Heart right ventricle (tissue), 16 donors: ENCODE measurements at regions not wholly inside any gene's neighbourhood (a gene's known extent, or its start where the extent isn't known, plus 50 kb on each side); places are given as distances from the start of the nearest gene placed in this dataset.

ENCODE experiments used
- ATAC-seq, 8 donors: fragments of 200-7000 bp; cut with Tn5 transposase; one replicate each; pipeline ENCODE4 v1.9.1; 2020; ENCODE audit warnings: mild to moderate bottlenecking in 8 of 8, moderate library complexity in 8 of 8, moderate number of reproducible peaks in 1 of 8
- DNase-seq, 2 donors: peaks; one replicate each; pipeline ENCODE4 v3.0.0-alpha.2; 2020
- H3K27ac ChIP-seq, 10 donors: fragments of 200-600 bp; sonication (generic) in 2 of 10; one replicate each; pipeline versions ENCODE4 v1.5.0 to v1.8.0; 2020 to 2022; ENCODE audit warnings: mild to moderate bottlenecking in 3 of 10
- H3K27me3 ChIP-seq, 7 donors: fragments of 200-600 bp; one replicate each; pipeline ENCODE4 v1.8.0; 2021 to 2022; ENCODE audit warnings: mild to moderate bottlenecking in 2 of 7
- H3K36me3 ChIP-seq, 9 donors: fragments of 200-600 bp; sonication (generic) in 1 of 9; one replicate each; pipeline versions ENCODE4 v1.5.0 to v1.8.0; 2020 to 2022; ENCODE audit warnings: mild to moderate bottlenecking in 2 of 9
- H3K4me1 ChIP-seq, 9 donors: fragments of 200-600 bp; sonication (generic) in 1 of 9; one replicate each; pipeline versions ENCODE4 v1.5.0 to v1.8.0; 2020 to 2022; ENCODE audit warnings: mild to moderate bottlenecking in 4 of 9
- H3K4me3 ChIP-seq, 10 donors: fragments of 200-600 bp; sonication (generic) in 2 of 10; one replicate each; pipeline versions ENCODE4 v1.5.0 to v1.8.0; 2020 to 2022; ENCODE audit warnings: mild to moderate bottlenecking in 7 of 10, moderate library complexity in 2 of 10
- H3K9me3 ChIP-seq, 11 donors: fragments of 200-600 bp in 10 of 11; sonication (generic) in 2 of 11; one replicate each; pipeline versions ENCODE4 v1.5.0 to v1.8.0; 2013 to 2022; ENCODE audit warnings: mild to moderate bottlenecking in 2 of 11, control low read depth in 1 of 11, moderate library complexity in 1 of 11
- WGBS, 2 donors: extraction: QIAGEN DNeasy Blood & Tissue Kit; methylation state at CpG; one replicate each; pipeline ENCODE4 v1.1.7; 2013; ENCODE audit warnings: inconsistent platforms in 1 of 2; 5-methylcytosine and 5-hydroxymethylcytosine counted together
- intact Hi-C, 10 donors: fragments of 100-400 bp; cut with DNase I; formaldehyde crosslinking; loops; one replicate each; pipeline versions ENCODE4 v1.11.1 to v1.14.2; 2022
- TF ChIP-seq, protein P1 (sequence below), 9 donors: fragments of 200-600 bp; sonication (generic) in 2 of 9; IDR thresholded peaks; one replicate each; pipeline versions ENCODE4 v1.5.0 to v1.8.0; 2021 to 2022; ENCODE audit warnings: antibody characterized with exemption in 9 of 9, mild to moderate bottlenecking in 5 of 9, moderate library complexity in 1 of 9
- donor health status: Arrhythmogenic right ventricular cardiomyopathy.
- donor health status: ischemic (EF 13 %, LVEDD 7.1; RV severe dilation, severe dysfunction).
- donor health status: healthy with polysubstance abuse.
- donor health status: DM: no; HTN: yes; CAD: no.
- donor health status: DM: no; HTN: no; CAD: no.
- donor health status: ischemic (EF 25% LVEDD 6.9; RV normal size, moderate dysfunction).
- donor health status: ischemic (EF 25% LVEDD 5.7; RV mildly dilated, moderate dysfunction).
- donor health status: healthy.
- donor health status: DM: yes; HTN: yes; CAD: no.
- donor health status: Ischemic cardiomyopathy.
- donor health status: ischemic (EF 35%, LVEDD 5.7; RV mildly dilated, moderate dysfunction).
- donor health status: nonischemic (EF 11% LVEDD 7.7; RV severe dilation, severe dysfunction).
- donor health status: DM: yes; HTN: yes; CAD: no.
- donor health status: PGD.
- donor health status: ischemic (EF 29% LVEDD 5.4; RV normal size, mild dysfunction).
- donor health status: nonischemic (EF 23%, LVEDD 6.1; RV moderate dilation, normal function).

DNA sequence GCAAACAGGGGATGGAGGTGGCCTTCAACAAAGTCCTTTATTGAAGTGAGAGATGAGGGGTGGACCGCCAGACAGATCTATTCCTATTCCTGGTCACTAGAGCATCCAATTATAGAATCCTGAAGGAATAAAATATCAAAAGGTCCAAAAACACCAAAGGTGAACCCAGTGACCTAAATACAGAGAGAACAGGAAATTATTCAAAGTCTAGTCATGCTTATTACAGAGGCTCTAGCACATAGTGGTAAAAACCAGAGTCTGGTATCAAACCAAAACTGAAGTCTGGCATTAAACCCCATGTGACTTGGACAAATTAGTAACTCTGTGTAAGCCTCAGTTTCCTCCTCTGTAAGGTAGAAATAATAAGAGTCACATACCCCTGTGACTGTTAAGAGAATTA is 100.5 kb upstream of the SNX2 start:
- intact Hi-C loops: no loop called here
- Histone ChIP-seq H3K9me3 (peaks cover 0 to 8% (median 0%) of the 10 kb centered on the region in 11 donors), H3K27ac (no peak overlapping the region), H3K27me3 (peaks cover 0 to 13% (median 0%) of the 10 kb centered on the region in 7 donors), H3K4me3 (no peak overlapping the region), H3K4me1 (peaks cover 0 to 5% (median 0%) of the 10 kb centered on the region in 9 donors), H3K36me3 (no peaks in the 10 kb centered on the region)
- no peak for DNase-seq
- WGBS, 2 donors: 88% methylated on average over 1 of the region's 1 CpG
- TF ChIP-seq, protein P1, sequence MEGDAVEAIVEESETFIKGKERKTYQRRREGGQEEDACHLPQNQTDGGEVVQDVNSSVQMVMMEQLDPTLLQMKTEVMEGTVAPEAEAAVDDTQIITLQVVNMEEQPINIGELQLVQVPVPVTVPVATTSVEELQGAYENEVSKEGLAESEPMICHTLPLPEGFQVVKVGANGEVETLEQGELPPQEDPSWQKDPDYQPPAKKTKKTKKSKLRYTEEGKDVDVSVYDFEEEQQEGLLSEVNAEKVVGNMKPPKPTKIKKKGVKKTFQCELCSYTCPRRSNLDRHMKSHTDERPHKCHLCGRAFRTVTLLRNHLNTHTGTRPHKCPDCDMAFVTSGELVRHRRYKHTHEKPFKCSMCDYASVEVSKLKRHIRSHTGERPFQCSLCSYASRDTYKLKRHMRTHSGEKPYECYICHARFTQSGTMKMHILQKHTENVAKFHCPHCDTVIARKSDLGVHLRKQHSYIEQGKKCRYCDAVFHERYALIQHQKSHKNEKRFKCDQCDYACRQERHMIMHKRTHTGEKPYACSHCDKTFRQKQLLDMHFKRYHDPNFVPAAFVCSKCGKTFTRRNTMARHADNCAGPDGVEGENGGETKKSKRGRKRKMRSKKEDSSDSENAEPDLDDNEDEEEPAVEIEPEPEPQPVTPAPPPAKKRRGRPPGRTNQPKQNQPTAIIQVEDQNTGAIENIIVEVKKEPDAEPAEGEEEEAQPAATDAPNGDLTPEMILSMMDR (IDR thresholded peaks at IDR 0.05): no peak
- no peak for ATAC-seq

DNA sequence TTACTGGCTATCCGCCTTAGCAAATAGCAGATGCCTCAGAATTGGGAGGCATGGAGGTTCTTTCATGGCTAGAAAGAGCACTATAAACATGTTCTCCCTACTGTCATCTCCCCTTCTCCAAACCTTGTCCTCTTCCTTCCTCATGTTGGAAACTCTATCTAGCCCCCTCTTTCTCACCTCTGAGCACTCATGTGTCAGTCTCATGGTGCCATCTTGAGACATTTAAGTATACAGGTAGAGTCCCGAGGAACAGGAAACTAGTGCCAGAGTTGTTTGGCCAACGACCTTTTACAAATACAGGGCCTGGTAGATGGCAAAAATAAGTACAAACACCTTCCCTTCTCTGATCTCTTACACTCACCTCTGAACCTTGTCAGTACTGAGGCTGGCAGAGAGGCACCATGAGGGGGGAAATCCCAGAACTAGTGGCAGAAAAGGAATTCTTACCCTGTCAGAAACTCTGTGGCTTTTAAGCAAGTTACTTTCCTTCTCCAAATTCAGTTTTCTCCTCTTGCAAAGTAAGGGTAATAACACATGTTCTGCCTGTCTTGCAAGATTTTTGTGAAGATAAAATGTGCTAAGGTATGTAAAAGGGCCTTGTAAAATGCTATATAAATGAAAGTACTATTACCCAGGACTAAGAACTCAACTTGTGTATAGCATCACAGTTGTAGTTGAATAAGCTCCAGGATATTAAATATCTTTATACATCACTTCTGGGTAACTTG is 94.1 kb upstream of the SNX2 start:
- intact Hi-C loops: no loop called here
- no peak for ATAC-seq

DNA sequence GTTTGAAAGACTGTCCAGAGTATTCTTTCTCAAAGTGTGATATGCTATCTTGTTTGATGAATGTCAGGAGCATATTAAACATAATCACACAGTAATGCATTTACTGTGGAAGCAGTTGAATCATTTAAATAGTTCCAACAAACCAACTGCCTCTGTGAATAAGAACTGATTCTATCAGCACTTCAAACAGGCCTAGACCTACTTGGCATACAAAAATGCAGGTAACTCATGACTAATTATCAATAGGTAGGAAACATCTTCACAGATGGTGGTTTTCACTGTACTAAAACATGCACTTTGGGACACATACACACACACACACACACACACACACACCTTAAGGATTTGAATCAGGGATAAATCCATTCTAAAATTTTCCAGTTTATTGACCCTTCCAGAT is 91.2 kb upstream of the SNX2 start:
- no peaks in the 10 kb centered on the region for H3K9me3 ChIP-seq
- H3K4me3 ChIP-seq: no peak overlapping the region
- H3K36me3 ChIP-seq: no peaks in the 10 kb centered on the region
- TF ChIP-seq, protein P1 (IDR thresholded peaks at IDR 0.05): no peak
- no peaks in the 10 kb centered on the region for H3K27me3 ChIP-seq
- intact Hi-C loops: no loop called here
- no peak for DNase-seq
- H3K4me1 ChIP-seq: no peaks in the 10 kb centered on the region
- ATAC-seq: no peak
- no peak overlapping the region for H3K27ac ChIP-seq

More for the DNA sequence above, 94.1 kb upstream of the SNX2 start:
- no peak overlapping the region for H3K4me3 ChIP-seq
- H3K36me3 ChIP-seq: no peaks in the 10 kb centered on the region
- 70% methylated on average over 3 of the region's 3 CpGs for WGBS, 2 donors
- H3K27ac ChIP-seq: no peak overlapping the region
- no peak for DNase-seq
- H3K27me3 ChIP-seq: peaks cover 0 to 5% (median 0%) of the 10 kb centered on the region in 7 donors
- no peaks in the 10 kb centered on the region for H3K4me1 ChIP-seq
- H3K9me3 ChIP-seq: no peaks in the 10 kb centered on the region
- TF ChIP-seq, protein P1 (IDR thresholded peaks at IDR 0.05): no peak

DNA sequence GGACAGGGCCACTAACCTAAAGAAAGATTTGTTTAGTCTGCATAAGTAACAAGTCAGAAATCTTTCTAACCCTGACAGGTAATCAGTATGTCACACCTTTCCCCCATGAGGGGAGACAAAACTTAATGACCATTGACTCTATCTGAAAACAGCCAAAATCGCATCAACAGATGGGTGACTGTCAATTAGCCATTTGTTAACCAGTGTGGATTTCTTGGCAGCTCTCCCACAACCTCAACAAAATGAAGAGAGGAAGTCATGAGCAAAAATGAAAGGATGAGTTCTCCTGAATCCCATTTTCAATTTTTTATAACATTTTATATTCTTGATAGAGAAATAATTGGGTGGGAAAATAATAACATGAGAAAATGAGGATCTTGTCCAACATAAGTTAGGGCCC is 84.6 kb upstream of the SNX2 start:
- DNase-seq: no peak

More for the DNA sequence above, 84.6 kb upstream of the SNX2 start:
- 53 to 68% methylated on average over 1 of the region's 1 CpG for WGBS, 2 donors
- ATAC-seq: no peak
- no peak overlapping the region for H3K27ac ChIP-seq
- H3K4me1 ChIP-seq: no peaks in the 10 kb centered on the region
- intact Hi-C loops: no loop called here
- H3K4me3 ChIP-seq: no peak overlapping the region
- TF ChIP-seq, protein P1 (IDR thresholded peaks at IDR 0.05): no peak
- H3K27me3 ChIP-seq: no peaks in the 10 kb centered on the region
- no peaks in the 10 kb centered on the region for H3K36me3 ChIP-seq
- no peaks in the 10 kb centered on the region for H3K9me3 ChIP-seq
